ENCODE measurements at regions not wholly inside any gene's neighbourhood (a gene's known extent, or its start where the extent isn't known, plus 50 kb on each side); places are given as distances from the start of the nearest gene placed in this dataset.

DNA sequence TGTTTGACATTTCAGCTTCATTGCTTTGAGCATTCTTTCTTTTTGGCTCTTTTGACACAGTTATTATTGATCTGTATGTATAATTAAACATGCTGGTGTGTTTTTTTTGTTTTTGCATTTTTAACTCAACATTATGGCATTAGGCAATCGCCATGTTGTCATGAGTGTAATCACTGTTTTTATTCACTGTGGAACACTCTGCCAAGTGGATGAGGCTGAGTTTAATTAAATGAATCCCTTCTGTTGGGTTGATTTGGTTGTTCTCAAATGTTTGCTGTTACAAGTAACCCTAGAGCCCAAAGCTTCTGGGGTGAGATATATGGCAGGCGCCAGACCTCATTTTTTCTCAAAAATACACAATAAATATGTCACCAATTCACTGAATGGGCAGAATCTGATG lies 428.1 kb downstream of the MATN1 start:
- DNase-seq (ENCODE audit: low read depth): no peak

DNA sequence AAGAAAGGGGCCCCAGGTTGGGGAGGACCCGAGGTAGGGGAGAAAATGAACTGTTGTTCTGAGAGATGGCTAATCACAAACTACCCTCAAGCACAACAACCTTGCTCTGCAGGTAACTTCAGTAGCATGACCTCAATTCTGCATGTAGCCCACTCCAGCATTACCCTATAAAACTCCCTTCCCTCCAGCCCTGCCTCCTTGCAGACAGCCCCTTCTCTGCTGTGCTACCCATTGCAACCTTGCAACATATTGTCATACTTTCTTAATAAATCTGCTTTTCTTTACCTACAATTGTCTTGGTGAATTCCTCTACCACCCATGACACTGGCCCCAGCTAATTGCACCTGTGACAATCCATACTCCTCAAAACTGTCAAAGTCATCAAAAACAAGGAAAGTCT lies 428.9 kb downstream of the MATN1 start:
- DNase-seq (ENCODE audit: low read depth): no peak

- no peak for DNase-seq (ENCODE audit: low read depth)
Measured at GRCh38 chr1:30292451-30292850, 430.9 kb downstream of the MATN1 start.

DNA sequence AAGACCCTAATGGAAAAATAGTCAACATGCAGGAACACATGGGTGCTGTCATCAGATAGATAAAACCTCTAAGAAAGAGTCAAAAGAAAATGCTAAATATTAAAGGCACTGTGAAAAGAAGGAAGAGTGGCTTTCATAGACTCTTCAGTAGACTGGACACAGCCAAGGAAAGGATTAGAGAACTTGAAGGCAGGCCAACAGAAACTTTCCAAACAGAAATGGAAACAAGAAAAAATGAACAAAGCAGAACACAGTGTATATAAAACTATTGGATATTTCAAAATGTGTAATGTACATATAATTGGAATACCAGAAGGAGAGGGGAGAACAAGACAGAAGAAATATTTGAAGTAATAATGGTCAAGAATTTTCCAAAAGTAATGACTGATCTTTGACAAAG lies 431.9 kb downstream of the MATN1 start:
- DNase-seq (ENCODE audit: low read depth): no peak

- DNase-seq (ENCODE audit: low read depth): no peak
Measured at GRCh38 chr1:30290581-30290980, 432.8 kb downstream of the MATN1 start.

GRCh38 chr1:30287976-30288375 lies 435.4 kb downstream of the MATN1 start:
- DNase-seq (ENCODE audit: low read depth): no peak

DNA sequence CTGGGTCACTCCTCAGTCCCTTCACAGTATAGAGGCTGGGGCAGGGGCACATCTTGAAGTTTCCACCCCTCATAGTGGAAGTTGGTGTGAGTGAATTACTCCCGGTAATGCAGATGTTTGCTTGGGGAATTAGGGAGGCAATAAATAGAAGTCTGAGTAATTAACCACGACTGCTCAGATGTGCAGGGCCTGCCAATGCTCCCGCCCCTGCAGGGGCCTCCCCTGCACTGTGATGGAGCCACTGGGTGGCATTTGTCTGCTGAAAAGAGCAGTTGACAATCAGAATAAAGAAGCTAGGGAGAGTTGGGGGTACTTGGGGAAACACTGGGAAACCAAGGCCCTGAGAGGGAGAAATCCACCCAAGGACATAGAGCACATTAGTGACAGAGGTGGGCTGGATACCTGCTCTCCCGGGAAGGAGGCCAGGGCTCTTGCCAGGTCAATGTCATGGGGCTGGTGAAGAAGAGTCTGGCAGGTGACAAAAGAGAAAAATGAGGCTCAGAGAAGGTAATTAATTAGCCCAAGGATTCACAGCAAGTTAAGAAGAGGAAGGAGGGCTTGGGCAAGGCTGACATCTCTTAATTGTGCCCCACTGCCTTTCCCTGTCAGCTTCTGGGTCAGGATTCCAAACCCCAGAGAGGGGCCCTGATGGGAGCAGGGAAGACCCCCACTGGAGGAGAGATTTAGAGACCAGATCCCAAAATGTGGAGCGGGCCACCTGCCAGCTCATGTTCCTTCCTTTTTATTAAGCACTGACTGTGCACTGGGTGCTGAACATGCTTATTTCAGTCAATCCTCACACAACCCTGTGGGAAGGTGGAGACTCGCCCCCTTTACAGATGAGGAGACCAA lies 436.2 kb downstream of the MATN1 start:
- DNase-seq (ENCODE audit: low read depth): no peak

DNA sequence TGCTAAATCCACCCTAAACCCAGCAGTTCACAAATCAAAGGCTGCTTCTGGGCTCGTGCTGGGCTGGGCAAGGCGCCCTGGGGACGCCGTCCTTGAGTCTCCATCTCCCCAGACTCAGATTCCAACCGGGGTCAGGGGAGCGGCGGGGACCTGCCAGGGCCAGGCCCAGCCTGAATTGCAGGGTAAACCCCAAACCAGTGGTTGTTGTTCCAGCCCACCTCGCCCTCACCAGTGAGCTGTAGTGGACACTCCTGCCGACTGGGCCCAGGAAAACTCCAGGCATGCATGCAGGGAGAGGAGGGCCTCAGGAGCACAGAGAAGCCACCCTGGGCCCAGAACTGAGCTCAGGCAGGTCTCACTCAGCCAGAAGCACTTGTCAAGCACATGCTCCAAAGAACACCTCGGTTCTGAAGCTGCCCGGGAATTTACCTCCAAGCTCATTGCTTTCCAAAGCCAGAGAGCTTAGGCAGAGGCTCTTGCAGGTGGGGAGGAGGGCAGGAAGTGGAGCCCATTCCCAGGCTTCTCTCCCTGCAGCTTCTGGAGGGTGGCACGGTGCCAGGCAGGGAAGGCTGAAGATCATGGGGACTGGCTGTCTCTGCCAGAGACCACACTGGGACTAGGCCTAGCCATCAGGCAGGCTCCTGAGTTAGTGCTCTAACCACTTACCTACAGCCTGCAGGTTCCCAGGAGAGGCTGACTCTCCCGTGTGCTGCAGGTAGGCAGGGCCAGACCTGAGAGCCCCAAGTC lies 437.0 kb downstream of the MATN1 start:
- no peak for DNase-seq (ENCODE audit: low read depth)

DNA sequence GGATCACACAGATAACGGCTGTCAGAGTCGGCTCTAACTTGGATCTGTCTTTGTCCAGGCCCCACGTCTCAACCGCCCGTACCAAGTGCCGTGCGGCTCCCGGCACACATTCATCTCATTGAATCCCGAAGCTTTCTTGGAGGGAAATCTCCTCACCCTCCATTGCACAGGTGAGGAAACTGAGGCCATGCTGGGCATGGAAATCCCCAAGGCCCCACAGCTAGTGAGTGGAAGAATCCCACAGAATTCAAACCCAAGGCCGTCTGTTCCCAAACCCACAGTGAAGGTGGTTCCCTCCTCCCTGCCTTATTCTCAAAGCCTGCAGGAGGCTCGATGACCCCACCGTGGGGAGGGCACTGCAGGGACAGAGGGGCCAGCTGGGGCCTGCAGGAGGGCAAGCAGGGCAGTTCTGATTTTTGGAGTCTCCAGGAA lies 437.9 kb downstream of the MATN1 start:
- no peak for DNase-seq (ENCODE audit: low read depth)

DNA sequence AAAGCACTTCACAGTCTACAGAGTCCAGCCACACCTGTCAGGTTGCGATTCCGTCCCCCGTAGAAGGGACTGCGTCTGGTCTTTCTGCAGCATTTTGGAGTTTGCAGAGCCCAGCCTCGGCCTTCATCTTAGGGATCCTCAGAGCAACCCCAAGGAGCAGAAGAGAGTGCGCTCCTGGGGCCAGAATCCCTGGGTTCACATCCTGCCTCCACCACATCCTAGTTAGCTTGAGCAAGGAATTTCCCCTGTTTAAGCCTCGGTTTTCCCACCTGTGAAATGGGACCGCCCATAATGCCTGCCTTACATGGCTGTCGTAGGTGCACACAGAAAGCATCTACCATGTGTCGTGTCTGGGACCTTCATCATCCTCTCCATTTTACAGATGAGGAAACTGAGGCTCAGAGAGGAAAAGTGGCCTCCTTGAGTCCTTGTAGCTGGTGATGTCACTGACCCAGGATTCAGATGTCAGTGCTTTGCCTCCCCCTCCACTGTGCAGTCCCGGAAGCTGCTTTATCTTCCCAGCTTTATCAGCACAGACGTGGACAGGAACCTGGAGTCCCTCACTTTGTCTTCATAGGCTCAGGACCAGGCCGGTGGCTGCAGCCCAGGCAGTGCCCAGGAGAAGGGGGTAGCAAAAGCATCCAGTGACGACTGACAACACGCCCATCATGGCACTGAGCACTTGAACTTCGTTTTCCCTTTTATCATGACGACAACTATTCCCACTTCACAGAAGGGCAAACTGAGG lies 438.5 kb downstream of the MATN1 start:
- no peak for DNase-seq (ENCODE audit: low read depth)

DNA sequence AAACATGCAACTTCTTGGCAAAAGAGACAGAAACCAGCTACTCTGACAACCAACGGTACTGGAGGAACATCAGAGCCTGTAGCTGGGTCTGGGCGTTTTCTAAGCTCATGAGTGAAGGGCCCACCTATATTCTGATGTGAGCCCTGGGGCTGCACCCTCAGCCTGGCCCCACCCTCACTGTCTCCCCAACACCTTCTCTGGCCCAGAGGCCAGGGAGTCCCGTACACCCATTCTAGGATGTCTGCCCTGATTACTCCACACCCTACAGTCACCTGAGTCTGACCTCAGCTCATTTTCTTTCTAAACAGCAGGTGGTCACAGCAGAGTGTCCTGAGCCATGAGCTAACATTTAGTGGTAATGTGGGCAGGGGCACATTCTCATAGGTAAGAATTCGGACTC lies 439.2 kb downstream of the MATN1 start:
- DNase-seq (ENCODE audit: low read depth): no peak

- no peak for DNase-seq (ENCODE audit: low read depth)
Measured at GRCh38 chr1:30283199-30283962, 440.0 kb downstream of the MATN1 start.

GRCh38 chr1:30280572-30280971 lies 442.8 kb downstream of the MATN1 start:
- no peak for DNase-seq (ENCODE audit: low read depth)

DNA sequence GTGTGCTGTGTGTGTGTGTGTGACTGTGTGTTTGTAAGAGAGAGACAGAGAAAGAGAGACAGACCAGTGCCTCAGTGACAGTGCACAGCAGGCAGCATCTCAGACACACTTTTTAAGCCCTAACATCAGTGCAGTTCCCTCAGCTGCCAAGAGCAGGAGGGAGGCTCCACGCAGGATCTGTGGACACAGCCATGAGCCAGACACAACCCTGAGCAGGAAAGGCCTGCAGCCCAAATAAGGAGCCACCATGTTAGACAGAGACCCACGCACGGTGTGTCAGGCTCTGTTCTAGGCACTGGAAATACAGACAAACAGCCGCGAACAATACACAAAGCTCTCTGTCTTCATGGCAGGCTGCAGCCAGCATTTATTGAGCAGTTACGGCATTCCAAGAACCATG lies 445.5 kb downstream of the MATN1 start:
- no peak for DNase-seq (ENCODE audit: low read depth)

- DNase-seq (ENCODE audit: low read depth): no peak
Measured at GRCh38 chr1:30277415-30277814, 446.0 kb downstream of the MATN1 start.

GRCh38 chr1:30275926-30276764 lies 447.2 kb downstream of the MATN1 start:
- DNase-seq (ENCODE audit: low read depth): no peak

- DNase-seq (ENCODE audit: low read depth): no peak
Measured at GRCh38 chr1:30274976-30275621, 448.3 kb downstream of the MATN1 start.

DNA sequence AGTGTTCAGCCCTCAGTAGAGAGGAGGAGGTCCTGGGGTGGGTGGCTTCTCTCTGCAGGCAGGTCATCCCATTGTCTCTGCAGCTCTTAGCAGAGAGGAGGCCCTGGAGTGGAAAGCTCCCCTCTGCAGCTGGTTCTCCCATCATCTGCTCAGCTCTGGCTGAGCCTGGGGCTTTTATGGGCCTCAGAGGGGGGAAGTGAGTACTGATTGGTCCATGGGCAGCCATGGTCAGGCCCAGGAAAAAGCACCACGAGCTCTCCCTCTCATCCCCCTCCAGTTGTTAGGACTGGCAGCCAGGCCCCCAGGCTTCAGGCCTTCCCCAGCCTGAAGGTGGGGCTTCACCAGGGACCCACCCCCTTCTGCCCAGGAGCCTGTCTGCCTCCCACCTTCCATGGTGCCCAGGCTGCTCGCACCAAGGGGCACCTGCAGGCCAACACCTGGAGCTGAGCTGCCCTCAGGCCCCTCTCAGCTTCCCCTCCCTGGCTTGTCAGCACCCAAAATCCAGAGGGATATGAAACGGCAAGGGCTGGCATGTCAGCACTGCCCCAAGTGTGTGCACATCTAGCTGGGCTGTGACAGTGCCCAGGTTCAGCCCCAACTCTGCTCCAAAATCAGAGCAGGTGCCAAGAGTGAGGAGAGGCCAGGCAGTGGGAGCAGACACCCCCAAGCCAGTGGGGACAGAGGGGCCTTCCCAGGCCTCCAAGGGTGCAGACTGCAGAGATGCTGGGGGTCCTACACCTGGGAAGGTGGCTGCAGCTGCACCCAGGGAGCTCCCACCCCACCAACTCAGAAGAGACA lies 449.0 kb downstream of the MATN1 start:
- no peak for DNase-seq (ENCODE audit: low read depth)

DNA sequence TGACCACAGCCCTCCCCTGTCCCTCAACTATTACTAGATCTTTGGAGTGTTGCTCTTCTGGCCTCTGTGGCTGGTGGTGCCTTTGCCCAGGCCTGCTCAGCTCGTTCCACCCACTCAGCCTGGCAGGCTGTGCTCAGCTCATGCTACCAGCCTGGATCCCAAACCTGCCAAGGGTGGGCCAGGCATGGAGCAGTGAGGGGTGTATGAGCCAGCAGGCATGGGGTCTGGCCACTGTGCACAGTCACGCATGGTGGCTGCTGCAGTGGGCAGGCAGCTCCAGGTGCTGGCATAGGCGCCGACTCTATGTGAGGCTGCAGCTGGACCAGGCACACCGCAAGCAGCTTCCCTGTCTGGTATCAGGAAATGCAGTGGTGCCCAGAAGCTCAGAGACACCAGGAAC lies 449.9 kb downstream of the MATN1 start:
- no peak for DNase-seq (ENCODE audit: low read depth)

Data from LHCN-M2 (cell line).